Neural progenitor cell (in vitro differentiated cells): ENCODE measurements at regions not wholly inside any gene's neighbourhood (a gene's known extent, or its start where the extent isn't known, plus 50 kb on each side); places are given as distances from the start of the nearest gene placed in this dataset.

ENCODE experiments used
- DNase-seq: peaks from one replicate; pipeline ENCODE4 v3.0.0-alpha.2; 2016; ENCODE audit warnings: low spot score
- H2AFZ ChIP-seq: fragments of 200-600 bp; sonication (generic); replicated peaks from 2 replicates; pipeline ENCODE4 v1.6.1; 2016; ENCODE audit warnings: antibody characterized with exemption
- H3F3A ChIP-seq: fragments of 200-600 bp; sonication (generic); 2 replicates; pipeline ENCODE4 v1.6.1; 2016; ENCODE audit warnings: antibody characterized with exemption, low read depth
- H3K27ac ChIP-seq: fragments of 200-600 bp; sonication (generic); 2 replicates; pipeline ENCODE4 v1.5.1; 2016; ENCODE audit warnings: mild to moderate bottlenecking
- H3K27me3 ChIP-seq: fragments of 200-600 bp; sonication (generic); 2 replicates; pipeline ENCODE4 v1.6.1; 2016; ENCODE audit warnings: mild to moderate bottlenecking, moderate library complexity
- H3K36me3 ChIP-seq: fragments of 200-600 bp; sonication (generic); 2 replicates; pipeline ENCODE4 v1.5.1; 2016
- H3K4me1 ChIP-seq: fragments of 200-600 bp; sonication (generic); 2 replicates; pipeline ENCODE4 v1.6.1; 2016; ENCODE audit warnings: mixed run types
- H3K4me2 ChIP-seq: fragments of 200-600 bp; sonication (generic); 2 replicates; pipeline ENCODE4 v1.6.1; 2016
- H3K4me3 ChIP-seq: fragments of 200-600 bp; sonication (generic); 2 replicates; pipeline ENCODE4 v1.5.1; 2016
- H3K79me2 ChIP-seq: fragments of 200-600 bp; sonication (generic); 2 replicates; pipeline ENCODE4 v1.6.1; 2016; ENCODE audit warnings: low read depth
- H3K9ac ChIP-seq: fragments of 200-600 bp; sonication (generic); 2 replicates; pipeline ENCODE4 v1.6.1; 2016
- H3K9me3 ChIP-seq: fragments of 200-600 bp; sonication (generic); 2 replicates; pipeline ENCODE4 v1.5.1; 2016; ENCODE audit warnings: low read depth
- H4K20me1 ChIP-seq: fragments of 200-600 bp; sonication (generic); 2 replicates; pipeline ENCODE4 v1.6.1; 2016; ENCODE audit warnings: low read depth
- H3K27ac Mint-ChIP-seq: 3 replicates; pipeline ENCODE4 v1.8.0; 2021; ENCODE audit warnings: mixed read lengths
- H3K27me3 Mint-ChIP-seq: 2 replicates; pipeline ENCODE4 v1.8.0; 2022; ENCODE audit warnings: low read depth, mild to moderate bottlenecking, inconsistent platforms, moderate library complexity, mixed read lengths; ENCODE audit not compliant: insufficient read depth
- H3K36me3 Mint-ChIP-seq: 3 replicates; pipeline ENCODE4 v1.8.0; 2021; ENCODE audit warnings: mixed read lengths
- H3K4me1 Mint-ChIP-seq: 3 replicates; pipeline ENCODE4 v1.8.0; 2021; ENCODE audit warnings: mixed read lengths
- H3K4me3 Mint-ChIP-seq: 3 replicates; pipeline ENCODE4 v1.8.0; 2021; ENCODE audit warnings: mild to moderate bottlenecking, moderate library complexity, mixed read lengths
- H3K9me3 Mint-ChIP-seq: 3 replicates; pipeline ENCODE4 v1.8.0; 2020; ENCODE audit warnings: mixed read lengths
- CTCF ChIP-seq: fragments of 200-600 bp; sonication (generic); IDR thresholded peaks from 2 replicates; pipeline ENCODE4 v1.5.1; 2017; ENCODE audit warnings: antibody characterized with exemption, mild to moderate bottlenecking
- EZH2 ChIP-seq: fragments of 200-600 bp; sonication (generic); IDR thresholded peaks from 2 replicates; pipeline ENCODE4 v1.6.1; 2017; ENCODE audit warnings: antibody characterized with exemption, mild to moderate bottlenecking, moderate library complexity
- EZH2phosphoT487 ChIP-seq: fragments of 200-600 bp; sonication (generic); IDR thresholded peaks from 2 replicates; pipeline ENCODE4 v1.6.1; 2017; ENCODE audit warnings: antibody characterized with exemption

- no peak overlapping the region for H3K9ac ChIP-seq
- no peaks in the 10 kb centered on the region for H3K27me3 ChIP-seq
Measured at GRCh38 chr10:90642136-90642535, 215.7 kb downstream of the HTR7 start.

GRCh38 chr10:90642650-90643049 is 215.2 kb downstream of the HTR7 start:
- TF ChIP-seq CTCF (no peak), EZH2phosphoT487 (no peak), EZH2 (no peak)
- no peak overlapping the region for H3K27ac ChIP-seq

More at GRCh38 chr10:90642136-90642535, 215.7 kb downstream of the HTR7 start:
- Histone ChIP-seq H3K27ac (no peak overlapping the region), H3K9me3 (no peaks in the 10 kb centered on the region), H3K79me2 (no peaks in the 10 kb centered on the region), H3F3A (no peaks in the 10 kb centered on the region), H4K20me1 (no peaks in the 10 kb centered on the region), H3K4me1 (no peaks in the 10 kb centered on the region), H2AFZ (no peak overlapping the region), H3K36me3 (no peaks in the 10 kb centered on the region), H3K4me3 (no peak overlapping the region), H3K4me2 (no peak overlapping the region)
- DNase-seq: no peak
- Mint-ChIP-seq H3K9me3 (no peaks in the 10 kb centered on the region), H3K4me3 (no peak overlapping the region), H3K4me1 (peaks cover 4% of the 10 kb centered on the region), H3K27me3 (peaks cover 2% of the 10 kb centered on the region), H3K27ac (no peak overlapping the region), H3K36me3 (no peaks in the 10 kb centered on the region)
- TF ChIP-seq EZH2phosphoT487 (no peak), CTCF (no peak), EZH2 (no peak)

GRCh38 chr10:90644165-90644564 is 213.7 kb downstream of the HTR7 start:
- DNase-seq: no peak
- no peak overlapping the region for H3K4me2 ChIP-seq
- TF ChIP-seq EZH2 (no peak), EZH2phosphoT487 (no peak), CTCF (no peak)
- H3K9me3 ChIP-seq: no peaks in the 10 kb centered on the region
- Mint-ChIP-seq H3K27ac (no peak overlapping the region), H3K4me3 (no peak overlapping the region), H3K36me3 (no peaks in the 10 kb centered on the region), H3K9me3 (no peaks in the 10 kb centered on the region), H3K4me1 (peaks cover 4% of the 10 kb centered on the region), H3K27me3 (no peaks in the 10 kb centered on the region)
- H3K4me1 ChIP-seq: no peaks in the 10 kb centered on the region
- H3K79me2 ChIP-seq: no peaks in the 10 kb centered on the region
- H3K4me3 ChIP-seq: no peak overlapping the region
- H3K36me3 ChIP-seq: no peaks in the 10 kb centered on the region
- no peaks in the 10 kb centered on the region for H4K20me1 ChIP-seq
- H3F3A ChIP-seq: no peaks in the 10 kb centered on the region
- no peak overlapping the region for H3K27ac ChIP-seq
- H2AFZ ChIP-seq: peak overlapping the region; percentile 42
- no peak overlapping the region for H3K9ac ChIP-seq
- H3K27me3 ChIP-seq: no peaks in the 10 kb centered on the region

More at GRCh38 chr10:90642650-90643049, 215.2 kb downstream of the HTR7 start:
- no peak overlapping the region for H3K4me3 ChIP-seq
- Mint-ChIP-seq H3K36me3 (no peaks in the 10 kb centered on the region), H3K9me3 (no peaks in the 10 kb centered on the region), H3K27ac (no peak overlapping the region), H3K27me3 (peaks cover 2% of the 10 kb centered on the region), H3K4me1 (peaks cover 4% of the 10 kb centered on the region), H3K4me3 (no peak overlapping the region)
- no peak overlapping the region for H3K4me2 ChIP-seq
- H3K27me3 ChIP-seq: no peaks in the 10 kb centered on the region
- H3F3A ChIP-seq: no peaks in the 10 kb centered on the region
- no peaks in the 10 kb centered on the region for H4K20me1 ChIP-seq
- H3K36me3 ChIP-seq: no peaks in the 10 kb centered on the region
- DNase-seq: no peak
- no peaks in the 10 kb centered on the region for H3K4me1 ChIP-seq
- no peak overlapping the region for H2AFZ ChIP-seq
- H3K9ac ChIP-seq: no peak overlapping the region
- H3K9me3 ChIP-seq: no peaks in the 10 kb centered on the region
- no peaks in the 10 kb centered on the region for H3K79me2 ChIP-seq
